PC-3 (cell line): ENCODE measurements at regions not wholly inside any gene's neighbourhood (a gene's known extent, or its start where the extent isn't known, plus 50 kb on each side); places are given as distances from the start of the nearest gene placed in this dataset.

Source experiments
- ATAC-seq: fragments of 200-7000 bp; cut with Tn5 transposase; 2 replicates; pipeline ENCODE4 v1.9.1; 2020; ENCODE audit warnings: mild to moderate bottlenecking, moderate library complexity
- BruUV-seq: library from RNA; stranded (reverse); fragments of 400-500 nt; replicated peaks from 2 replicates; lab custom pipeline; 2021; lab: Mats Ljungman, UMichigan
- CTCF ChIA-PET: fragments of 300-600 bp; sonication (Branson Sonifier 250); formaldehyde crosslinking; loops from one replicate; lab custom pipeline; 2022; ENCODE audit warnings: antibody characterized with exemption; lab: Charles Lee
- POLR2A ChIA-PET: fragments of 300-600 bp; sonication (Branson Sonifier 250); formaldehyde crosslinking; loops from one replicate; lab custom pipeline; 2022; ENCODE audit warnings: antibody characterized with exemption; ENCODE audit not compliant: unreplicated experiment; lab: Charles Lee
- DNase-seq: peaks from one replicate; pipeline ENCODE4 v3.0.0-alpha.2; 2015
- H2AFZ ChIP-seq: fragments of 300-600 bp; sonication (generic); 2 replicates; pipeline ENCODE4 v1.6.0; 2016; ENCODE audit warnings: antibody characterized with exemption, low read length
- H3F3A ChIP-seq: fragments of 300-600 bp; sonication (generic); one replicate; pipeline ENCODE4 v1.6.0; 2017; ENCODE audit warnings: antibody characterized with exemption, low read length, control low read depth, mild to moderate bottlenecking; ENCODE audit not compliant: unreplicated experiment
- H3K27ac ChIP-seq: fragments of 300-600 bp; sonication (generic); 2 replicates; pipeline ENCODE4 v1.5.1; 2016; ENCODE audit warnings: mild to moderate bottlenecking, low read length
- H3K27me3 ChIP-seq: fragments of 300-600 bp; sonication (generic); 2 replicates; pipeline ENCODE4 v1.6.1; 2016; ENCODE audit warnings: low read length, mixed read lengths
- H3K36me3 ChIP-seq: fragments of 300-600 bp; sonication (generic); 2 replicates; pipeline ENCODE4 v1.6.1; 2016; ENCODE audit warnings: low read depth, mixed run types, low read length, mixed read lengths
- H3K4me1 ChIP-seq: fragments of 300-600 bp; sonication (generic); 2 replicates; pipeline ENCODE4 v1.5.1; 2016; ENCODE audit warnings: low read length; ENCODE audit not compliant: insufficient read depth
- H3K4me2 ChIP-seq: fragments of 300-600 bp; sonication (generic); 2 replicates; pipeline ENCODE4 v1.6.0; 2016; ENCODE audit warnings: low read length
- H3K4me3 ChIP-seq: fragments of 300-600 bp; sonication (generic); 2 replicates; pipeline ENCODE4 v1.5.1; 2016; ENCODE audit warnings: mild to moderate bottlenecking, low read length, mixed read lengths
- H3K79me2 ChIP-seq: fragments of 300-600 bp; sonication (generic); 2 replicates; pipeline ENCODE4 v1.6.1; 2017; ENCODE audit warnings: low read length, mixed read lengths
- H3K9ac ChIP-seq: fragments of 300-600 bp; sonication (generic); 2 replicates; pipeline ENCODE4 v1.6.0; 2016; ENCODE audit warnings: mild to moderate bottlenecking, low read length
- H3K9me2 ChIP-seq: fragments of 300-600 bp; sonication (generic); replicated peaks from 2 replicates; pipeline ENCODE4 v1.6.1; 2016; ENCODE audit warnings: mixed run types, low read length, mixed read lengths
- H3K9me3 ChIP-seq: fragments of 300-600 bp; sonication (generic); 2 replicates; pipeline ENCODE4 v1.6.1; 2016; ENCODE audit warnings: low read length, mixed read lengths
- H4K20me1 ChIP-seq: fragments of 300-600 bp; sonication (generic); 2 replicates; pipeline ENCODE4 v1.6.1; 2016; ENCODE audit warnings: low read length, mixed read lengths
- CTCF ChIP-seq: fragments of 300-600 bp; sonication (generic); conservative IDR thresholded peaks from 2 replicates; pipeline ENCODE4 v1.5.1; 2017; ENCODE audit warnings: antibody characterized with exemption, low read depth, mild to moderate bottlenecking, low read length
- EZH2 ChIP-seq: fragments of 300-600 bp; sonication (generic); IDR thresholded peaks from one replicate; pipeline ENCODE4 v1.6.1; 2017; ENCODE audit warnings: antibody characterized with exemption, mild to moderate bottlenecking, low read length; ENCODE audit not compliant: unreplicated experiment
- EZH2phosphoT487 ChIP-seq: fragments of 300-600 bp; sonication (generic); IDR thresholded peaks from 2 replicates; pipeline ENCODE4 v1.6.1; 2018; ENCODE audit warnings: mild to moderate bottlenecking, antibody characterized with exemption, low read length, borderline replicate concordance
- intact Hi-C: fragments of 100-400 bp; cut with micrococcal nuclease; formaldehyde crosslinking; loops from 2 replicates; pipeline ENCODE4 v1.9.0; 2023

- intact Hi-C loops = no loop called here
- H3K36me3 ChIP-seq = no peaks in the 10 kb centered on the region
- no TSS peak for BruUV-seq
- H3K9ac ChIP-seq = no peak overlapping the region
- ChIA-PET CTCF (no interaction called here), POLR2A (no interaction called here)
- DNase-seq = no peak
- H3K79me2 ChIP-seq = no peaks in the 10 kb centered on the region
- no peak for ATAC-seq
- no peaks in the 10 kb centered on the region for H3K4me1 ChIP-seq
- no peaks in the 10 kb centered on the region for H3K9me3 ChIP-seq
- H3K4me2 ChIP-seq = no peak overlapping the region
- no peaks in the 10 kb centered on the region for H3F3A ChIP-seq
- no peak overlapping the region for H3K4me3 ChIP-seq
- no peaks in the 10 kb centered on the region for H3K9me2 ChIP-seq
- no peak for TF ChIP-seq EZH2
- TF ChIP-seq CTCF = no peak
- TF ChIP-seq EZH2phosphoT487 = no peak
- H4K20me1 ChIP-seq = no peaks in the 10 kb centered on the region
- H3K27me3 ChIP-seq = 0 out of 2 replicates have a peak, but pooled peaks cover 8% of the 10 kb centered on the region
- no peak overlapping the region for H2AFZ ChIP-seq
- H3K27ac ChIP-seq = no peak overlapping the region
Measured at GRCh38 chr16:9309844-9310243, 218.4 kb downstream of the HAPSTR1 start.

DNA sequence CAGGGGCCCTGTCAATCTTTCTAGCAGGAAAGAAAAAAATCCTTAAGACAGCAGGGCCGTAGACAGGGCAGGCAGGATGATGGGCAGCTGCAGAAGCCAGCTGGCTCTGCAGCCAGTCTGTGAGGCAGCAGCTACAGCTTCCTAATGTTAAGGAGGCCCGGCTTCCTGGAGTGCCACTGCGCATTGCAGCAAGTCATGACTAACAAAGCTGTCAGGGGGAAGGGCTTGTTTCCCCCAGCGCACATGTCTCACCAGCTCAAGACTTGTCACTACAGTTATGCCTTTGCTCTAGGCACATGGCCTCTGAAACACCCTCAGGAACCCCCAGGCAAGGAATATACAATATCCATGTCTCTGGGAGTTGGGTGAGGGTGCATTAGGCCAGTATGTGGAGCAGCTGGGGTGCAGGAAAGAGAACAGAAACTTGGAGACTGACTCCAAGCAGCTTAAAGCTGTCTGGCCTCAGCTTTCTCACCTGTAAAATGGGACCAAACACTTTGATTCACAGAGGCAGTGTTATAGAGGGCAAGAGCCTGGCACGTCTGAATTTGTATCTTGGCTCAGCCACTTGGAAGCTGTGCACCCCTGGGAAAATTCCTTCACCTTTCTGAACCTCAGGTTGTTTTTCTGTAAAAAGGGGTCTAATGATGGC is 220.0 kb downstream of the HAPSTR1 start:
- POLR2A ChIA-PET = no interaction called here
- no peak for ATAC-seq

More for the DNA sequence above, 220.0 kb downstream of the HAPSTR1 start:
- DNase-seq = no peak
- no peaks in the 10 kb centered on the region for H3F3A ChIP-seq
- no TSS peak for BruUV-seq
- no peaks in the 10 kb centered on the region for H3K9me2 ChIP-seq
- H3K4me1 ChIP-seq = no peaks in the 10 kb centered on the region
- H3K79me2 ChIP-seq = no peaks in the 10 kb centered on the region
- intact Hi-C loops = no loop called here
- H3K36me3 ChIP-seq = no peaks in the 10 kb centered on the region
- no peak overlapping the region for H2AFZ ChIP-seq
- no peak overlapping the region for H3K4me2 ChIP-seq
- 0 out of 2 replicates have a peak, but pooled peaks cover 3% of the 10 kb centered on the region for H3K27me3 ChIP-seq
- TF ChIP-seq CTCF = no peak
- TF ChIP-seq EZH2phosphoT487 = no peak
- no peak for TF ChIP-seq EZH2
- H3K9ac ChIP-seq = no peak overlapping the region
- no peaks in the 10 kb centered on the region for H4K20me1 ChIP-seq
- no peak overlapping the region for H3K27ac ChIP-seq
- CTCF ChIA-PET = no interaction called here
- no peaks in the 10 kb centered on the region for H3K9me3 ChIP-seq
- no peak overlapping the region for H3K4me3 ChIP-seq
